RCC 7860 (cell line): ENCODE measurements at regions not wholly inside any gene's neighbourhood (a gene's known extent, or its start where the extent isn't known, plus 50 kb on each side); places are given as distances from the start of the nearest gene placed in this dataset.

Source experiments
- DNase-seq: peaks from one replicate; pipeline ENCODE4 v3.0.0-alpha.2; 2015; ENCODE audit warnings: low spot score
- FAIRE-seq: peaks from 2 replicates; lab custom pipeline; 2012; peaks lifted over from hg19 to GRCh38; lab: Jason Lieb, UNC

DNA sequence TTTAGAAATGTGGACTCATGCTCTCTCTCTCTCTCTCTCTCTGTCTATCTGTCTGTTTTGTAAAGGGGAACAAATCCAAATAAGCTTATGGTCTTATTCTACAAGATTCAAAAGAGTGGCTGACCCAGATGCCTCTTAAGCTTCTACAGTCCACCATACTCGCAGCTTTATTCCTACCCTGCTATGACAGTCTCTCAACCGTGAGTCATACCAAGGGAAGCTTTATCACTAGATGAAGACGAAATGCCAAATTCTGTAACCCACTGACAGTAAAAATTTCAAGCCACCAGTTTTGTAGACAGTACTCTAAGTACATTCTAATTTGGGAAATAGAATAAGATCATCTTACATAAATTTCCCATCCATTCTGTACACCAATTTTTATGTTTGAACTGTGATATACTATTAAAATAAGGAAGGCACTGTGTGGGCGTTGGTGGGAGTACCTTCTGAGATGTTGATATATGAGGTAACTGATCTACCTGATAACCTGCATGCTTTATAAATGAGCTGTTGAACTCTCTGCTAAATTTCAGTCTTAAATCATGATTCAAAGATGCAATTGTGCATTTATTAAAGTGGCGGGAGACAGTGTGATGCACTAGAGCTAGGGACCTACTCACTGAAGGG lies 153.2 kb downstream of the KLF6 start:
- FAIRE-seq, result no peak

DNA sequence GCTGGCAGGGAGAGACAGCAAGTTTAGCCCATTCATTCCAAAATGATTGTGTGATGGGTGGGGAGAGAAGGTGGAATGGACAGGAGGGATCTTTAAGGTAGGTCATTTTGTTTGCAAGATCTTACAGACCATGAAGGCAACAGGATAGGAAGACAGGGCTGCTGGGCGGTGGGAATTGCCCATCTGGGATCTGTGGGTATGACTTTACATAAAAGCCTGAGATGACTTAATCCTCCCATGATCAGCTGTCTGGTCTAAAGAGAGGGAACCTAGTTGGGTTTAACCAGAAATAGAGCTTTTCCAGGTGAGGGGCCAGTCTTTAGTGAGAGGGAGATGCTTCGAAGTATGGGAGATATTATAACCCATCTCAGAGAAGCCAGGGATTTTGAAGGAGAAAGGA lies 153.7 kb downstream of the KLF6 start:
- DNase-seq, result no peak
- no peak for FAIRE-seq

More for the DNA sequence above, 153.2 kb downstream of the KLF6 start:
- peak; percentile 38 for DNase-seq

DNA sequence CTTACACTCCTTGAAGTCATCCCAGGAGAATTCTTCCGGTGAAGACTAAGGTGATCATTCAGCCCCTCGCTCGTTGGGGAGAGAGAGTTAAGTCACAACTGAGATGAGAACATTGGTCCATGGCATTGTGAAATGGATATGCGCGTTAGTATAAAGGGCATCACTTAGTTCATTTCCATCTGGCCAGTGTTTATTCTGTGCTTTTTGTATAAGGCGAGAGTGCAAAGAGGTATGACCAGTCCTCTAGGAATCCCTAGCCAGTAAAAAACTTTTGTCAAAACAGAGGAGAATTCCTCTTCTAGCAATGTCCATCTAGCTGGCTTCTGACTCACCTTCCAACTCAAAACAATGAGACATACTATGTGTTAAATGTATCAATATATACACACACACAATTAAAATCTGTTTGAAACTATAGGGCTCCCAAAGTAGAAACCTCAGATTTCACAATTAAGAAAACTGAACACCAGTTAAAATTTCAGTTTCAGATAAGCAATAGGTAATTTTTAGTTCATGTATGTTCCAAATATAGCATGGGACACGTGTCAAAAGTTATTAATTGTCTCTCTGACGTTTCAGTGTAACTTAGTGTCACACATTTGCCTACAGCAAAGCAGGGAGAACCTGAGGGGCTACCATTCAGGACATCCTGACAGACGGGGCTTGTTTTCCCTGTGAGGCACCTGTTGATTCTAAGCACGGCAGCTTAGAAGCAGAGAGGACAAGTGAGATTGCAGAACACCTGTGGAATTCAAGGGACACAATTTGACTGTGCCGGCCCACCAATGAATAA lies 158.9 kb downstream of the KLF6 start:
- DNase-seq (no peak), FAIRE-seq (no peak)

DNA sequence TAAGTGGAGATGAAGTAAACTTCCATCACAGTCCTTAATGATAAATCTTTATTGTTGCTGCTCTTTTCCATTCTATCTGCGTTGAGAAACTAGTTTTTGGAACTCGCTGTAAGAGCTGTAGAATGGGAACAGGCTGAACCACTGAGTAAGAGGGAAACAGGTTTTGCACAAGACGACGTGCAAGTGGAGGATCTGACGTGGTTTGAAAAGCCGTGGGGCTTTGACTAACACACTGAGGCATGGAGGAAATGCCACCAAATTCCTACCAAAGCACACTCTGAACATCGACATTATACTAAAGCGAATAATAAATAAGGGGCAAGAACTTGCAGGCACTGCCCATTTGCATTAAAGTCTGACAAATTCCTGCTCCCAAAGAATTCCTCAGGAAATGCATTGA lies 160.6 kb downstream of the KLF6 start:
- no peak for FAIRE-seq
- DNase-seq, result no peak

DNA sequence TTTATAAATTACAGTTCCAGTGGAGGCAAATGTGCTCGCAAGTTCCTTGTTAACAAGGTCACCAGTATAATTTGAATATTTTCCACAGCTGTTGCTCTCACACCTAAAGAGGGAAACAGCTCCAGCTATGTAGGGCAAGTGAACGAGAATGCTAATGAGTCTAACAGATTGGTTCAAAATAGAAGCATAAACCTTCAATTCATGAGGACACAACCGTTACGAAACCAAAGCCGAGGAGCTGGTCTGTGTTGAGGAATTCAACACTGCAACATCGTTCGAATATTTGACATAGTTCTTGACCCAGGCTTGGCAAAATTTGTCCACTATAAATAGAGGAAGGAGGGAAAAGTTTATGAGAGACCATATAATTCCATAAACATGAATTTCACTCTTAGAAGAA lies 161.3 kb downstream of the KLF6 start:
- no peak for FAIRE-seq
- no peak for DNase-seq

DNA sequence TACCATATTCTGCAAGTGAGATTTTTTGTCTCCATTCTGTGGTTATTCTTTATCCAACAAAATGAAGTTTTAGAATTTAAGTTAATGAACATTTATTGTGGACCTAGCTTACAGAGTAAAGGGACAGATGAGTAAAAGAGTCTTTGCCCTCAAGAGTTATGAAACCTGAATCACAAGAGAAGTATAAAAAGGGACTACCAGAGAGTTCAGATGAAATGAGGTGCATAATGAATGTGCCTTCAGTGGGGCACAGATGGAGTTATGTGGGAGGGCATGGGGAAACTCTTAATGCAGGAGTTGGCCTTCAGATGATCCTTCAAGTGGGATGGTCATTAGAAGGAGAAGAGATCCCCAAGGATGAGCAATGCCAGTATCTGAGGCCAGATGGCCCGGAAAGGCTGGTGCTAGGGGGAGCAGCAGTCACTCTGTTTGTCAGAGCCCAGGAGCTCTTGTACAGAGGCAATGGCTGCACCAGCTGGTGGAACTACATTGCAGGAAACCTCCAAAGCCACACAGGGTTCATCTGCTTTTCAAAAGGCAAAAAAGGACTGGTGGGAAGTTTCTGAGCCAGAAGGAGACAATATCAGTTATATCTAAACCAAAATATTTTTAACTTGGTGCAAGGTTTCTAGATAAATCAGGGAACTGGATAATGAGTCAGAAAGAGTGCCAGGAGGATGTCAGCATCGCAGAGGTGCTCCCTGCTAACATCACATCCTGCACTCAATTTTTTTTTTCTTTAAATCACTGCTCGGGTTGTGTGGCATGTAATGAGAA lies 162.0 kb downstream of the KLF6 start:
- no peak for FAIRE-seq

DNA sequence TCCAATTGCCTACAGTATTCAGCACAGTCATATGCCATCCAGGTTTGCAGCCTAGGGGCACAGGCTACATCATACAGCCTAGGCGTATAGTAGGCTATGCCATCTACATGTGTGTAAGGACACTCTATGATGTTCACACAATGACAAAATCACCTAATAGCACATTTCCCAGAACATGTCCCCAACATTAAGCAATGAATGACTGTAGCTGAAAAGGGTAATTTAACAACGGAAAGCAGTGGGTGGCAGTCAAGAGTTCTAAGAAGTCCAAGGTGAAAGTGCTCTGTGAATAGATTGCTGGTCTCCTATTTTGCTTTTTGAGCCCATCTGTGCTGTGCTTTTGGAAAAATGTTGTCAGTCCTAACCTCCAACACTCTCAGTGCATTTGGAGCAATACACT lies 162.6 kb downstream of the KLF6 start:
- no peak for FAIRE-seq

More for the DNA sequence above, 162.0 kb downstream of the KLF6 start:
- no peak for DNase-seq

DNA sequence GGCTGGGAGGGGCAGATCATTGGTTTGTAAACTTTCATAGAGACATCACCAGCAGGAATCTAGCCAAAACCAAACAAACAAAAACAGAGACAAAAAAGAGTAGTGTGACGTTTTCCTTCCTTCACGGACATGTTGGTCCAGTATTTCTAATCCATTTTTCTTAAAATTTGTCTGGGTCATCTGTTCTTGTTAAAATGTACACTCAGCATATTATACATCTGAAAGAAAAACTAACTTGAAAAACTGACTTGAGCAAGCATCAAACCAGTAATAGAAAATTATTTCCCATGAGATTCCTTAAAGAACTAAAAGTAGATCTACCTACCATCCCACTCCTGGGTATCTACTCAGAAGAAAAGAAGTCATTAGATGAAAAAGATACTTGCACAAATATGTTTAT lies 164.2 kb downstream of the KLF6 start:
- FAIRE-seq (no peak), DNase-seq (no peak)

More for the DNA sequence above, 162.6 kb downstream of the KLF6 start:
- no peak for DNase-seq

DNA sequence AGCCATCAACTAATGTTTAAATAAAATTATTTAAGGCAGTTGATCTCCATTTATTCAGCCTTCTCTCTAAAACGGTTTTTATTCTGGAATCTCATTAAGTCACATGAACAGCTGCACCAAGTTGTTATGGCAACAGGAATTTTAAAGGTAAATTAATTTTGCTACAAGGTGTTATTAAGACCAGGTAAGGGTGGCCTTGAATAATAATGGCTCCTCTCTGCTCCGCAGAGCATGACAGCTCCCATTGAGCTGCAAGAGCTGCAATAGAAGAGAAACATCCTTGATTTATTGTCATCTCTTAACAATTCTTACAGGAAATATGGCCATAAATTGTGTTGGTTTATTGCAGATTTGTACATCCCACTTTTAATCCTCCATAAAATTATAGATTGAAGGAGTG lies 165.8 kb downstream of the KLF6 start:
- DNase-seq (no peak), FAIRE-seq (no peak)

DNA sequence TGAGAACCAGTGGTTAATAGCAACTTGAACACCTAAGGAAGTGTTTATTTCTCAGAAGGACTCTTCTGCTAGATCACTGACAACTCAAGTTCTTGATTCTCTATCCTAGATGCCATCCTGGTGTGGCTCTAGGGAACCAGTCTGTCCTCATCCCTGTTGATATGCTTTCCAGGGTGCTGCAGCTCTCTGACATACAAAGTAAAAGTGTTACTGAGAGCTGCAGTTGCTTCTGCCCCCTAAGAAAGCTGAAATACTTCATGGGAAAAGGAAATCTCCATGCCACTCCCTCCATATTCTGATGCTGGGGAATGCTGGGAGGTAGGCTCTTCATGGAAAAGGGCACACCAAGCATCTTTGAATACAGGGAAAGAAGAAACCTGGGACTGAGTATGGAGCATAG lies 168.1 kb downstream of the KLF6 start:
- FAIRE-seq, result no peak
- DNase-seq, result no peak

DNA sequence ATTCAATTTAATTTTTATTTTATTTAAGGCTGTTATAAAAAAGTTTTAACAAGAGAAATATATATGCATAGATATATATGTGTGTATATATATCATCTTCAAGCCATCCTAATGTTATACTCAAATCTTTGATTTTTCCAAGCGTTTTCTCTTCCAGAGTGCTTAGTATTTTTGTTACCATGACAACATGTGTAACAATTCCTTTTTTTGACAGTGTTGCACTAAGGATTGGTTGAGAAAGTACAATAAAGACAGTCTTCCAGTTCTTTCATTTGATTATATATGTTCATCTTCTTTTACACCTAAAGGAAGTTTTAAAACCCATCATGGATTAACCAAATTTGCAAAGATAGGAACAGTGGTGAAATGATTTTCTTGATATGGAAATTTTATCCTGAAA lies 171.7 kb downstream of the KLF6 start:
- FAIRE-seq (peak; percentile 67), DNase-seq (no peak)

DNA sequence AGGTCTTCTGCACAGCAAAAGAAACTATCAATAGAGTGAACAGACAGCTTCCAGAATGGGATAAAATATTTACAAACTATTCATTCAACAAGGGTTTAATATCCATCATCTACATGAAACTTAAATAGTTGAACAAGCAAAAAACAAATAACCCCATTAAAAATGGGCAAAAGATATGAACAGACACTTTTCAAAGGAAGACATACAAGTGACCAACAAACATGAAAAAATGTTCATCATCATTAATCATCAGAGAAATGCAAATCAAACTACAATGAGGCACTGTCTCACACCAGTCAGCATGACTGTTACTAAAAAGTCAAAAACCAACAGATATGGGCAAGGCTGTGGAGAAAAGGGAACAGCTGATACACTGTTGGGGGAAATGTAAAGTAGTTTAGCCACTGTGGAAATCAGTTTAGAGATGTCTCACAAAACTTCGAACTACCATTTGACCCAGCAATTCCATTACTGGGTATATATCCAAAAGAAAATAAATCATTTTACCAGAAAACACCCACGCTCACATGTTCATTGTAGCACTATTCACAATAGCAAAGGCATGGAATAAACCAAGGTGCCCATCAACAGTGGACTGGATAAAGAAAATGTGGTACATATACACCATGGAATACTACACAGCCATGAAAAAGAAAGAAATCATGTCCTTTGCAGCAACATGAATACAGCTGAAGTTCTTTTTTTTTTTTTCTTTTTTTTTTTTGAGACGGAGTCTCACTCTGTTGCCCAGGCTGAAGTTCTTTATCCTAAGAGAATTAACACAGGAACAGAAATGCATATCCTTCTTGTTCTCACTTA lies 172.6 kb downstream of the KLF6 start:
- FAIRE-seq (no peak), DNase-seq (no peak)

DNA sequence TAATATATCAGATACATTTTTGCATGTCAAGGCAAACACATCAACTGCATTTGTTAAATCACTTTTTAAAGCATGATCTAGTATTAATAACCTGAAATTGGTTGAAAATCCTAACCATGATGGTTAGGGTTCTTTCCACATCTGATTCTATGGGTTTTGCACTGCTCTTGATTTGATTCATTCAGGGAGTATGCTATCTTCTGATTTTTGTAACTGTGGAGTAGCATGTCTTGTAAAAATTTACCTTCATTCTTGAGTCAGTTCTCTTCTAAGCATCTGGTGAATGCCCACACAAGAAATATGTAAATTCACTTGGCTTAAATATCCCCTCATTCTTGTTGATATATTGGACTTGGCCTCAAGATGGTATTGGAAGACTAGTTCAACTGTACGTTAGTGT lies 178.7 kb downstream of the KLF6 start:
- no peak for FAIRE-seq
- DNase-seq, result no peak

DNA sequence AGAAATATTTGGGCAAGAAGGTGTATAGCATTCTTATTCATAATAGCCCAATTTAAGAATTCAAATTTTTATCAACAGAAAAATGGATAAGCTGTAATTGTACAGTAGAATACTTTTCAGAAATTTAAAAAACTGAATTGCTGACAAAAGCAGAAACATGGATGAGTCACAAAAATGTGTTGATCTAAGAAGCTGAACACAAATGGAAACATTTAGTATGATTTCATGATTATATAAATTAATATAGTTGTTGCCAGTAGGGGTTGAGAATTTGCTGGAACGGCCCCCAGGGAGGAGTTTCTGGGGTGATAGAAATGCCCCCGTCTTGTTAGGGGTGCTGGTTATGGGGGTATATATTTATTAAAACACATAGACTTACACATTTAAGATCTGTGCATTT lies 179.1 kb downstream of the KLF6 start:
- FAIRE-seq, result no peak
- no peak for DNase-seq

DNA sequence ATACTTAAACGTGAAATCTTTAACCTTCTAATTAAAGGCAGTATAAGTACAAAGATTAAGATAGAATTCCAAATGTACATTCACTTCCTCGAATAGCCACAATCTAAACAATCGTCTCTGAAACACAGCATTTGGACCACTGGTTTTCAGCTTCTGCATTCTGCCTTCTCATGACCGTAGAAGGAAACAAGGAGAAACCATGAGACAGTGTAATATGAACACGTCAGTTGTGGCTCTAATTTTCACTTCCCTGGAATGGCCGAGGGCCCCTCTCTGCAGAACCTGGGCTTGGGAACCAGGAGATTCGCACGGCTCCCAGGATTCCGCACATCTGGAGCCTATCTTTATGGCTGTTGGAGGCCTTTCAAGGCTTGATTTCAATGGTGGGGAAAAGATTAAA lies 189.3 kb downstream of the KLF6 start:
- DNase-seq (no peak), FAIRE-seq (no peak)

DNA sequence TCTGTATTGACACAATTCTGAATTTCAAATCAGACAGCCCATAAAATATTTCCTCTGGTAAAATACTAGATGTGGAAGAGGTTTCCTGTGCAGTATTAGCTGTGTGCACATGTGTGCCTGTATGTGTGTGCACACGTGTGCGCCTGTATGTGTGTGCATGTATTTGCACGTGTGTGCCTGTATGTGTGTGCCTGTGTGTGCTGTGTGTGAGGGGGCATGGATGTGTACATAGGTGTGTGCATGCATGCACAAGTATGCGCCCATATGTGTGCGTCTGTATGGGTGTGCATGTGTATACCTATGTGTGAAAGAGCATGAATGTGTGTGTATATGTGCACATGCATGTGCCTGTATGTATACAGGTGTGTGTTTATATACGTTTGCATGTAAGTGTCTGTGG lies 191.4 kb downstream of the KLF6 start:
- DNase-seq (no peak), FAIRE-seq (no peak)

DNA sequence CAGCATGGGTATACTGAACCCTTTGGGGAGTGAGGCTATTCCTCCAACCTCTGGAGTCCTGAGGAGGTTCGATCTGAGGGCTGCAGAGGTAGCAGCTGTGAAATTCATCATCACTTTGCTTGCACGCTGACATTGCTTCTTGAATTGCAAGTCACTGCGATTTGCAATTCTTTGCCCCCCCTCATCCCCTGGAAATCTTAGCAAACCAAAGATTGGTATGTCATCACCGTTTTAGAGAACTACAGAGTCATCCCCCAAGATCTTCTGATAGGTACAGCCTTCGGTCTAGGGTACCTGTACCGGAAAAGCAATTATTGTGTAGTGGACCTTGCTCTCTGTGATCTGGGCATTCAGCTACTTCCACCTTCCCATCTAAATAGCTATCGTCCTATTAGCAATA lies 192.6 kb downstream of the KLF6 start:
- FAIRE-seq, result no peak

DNA sequence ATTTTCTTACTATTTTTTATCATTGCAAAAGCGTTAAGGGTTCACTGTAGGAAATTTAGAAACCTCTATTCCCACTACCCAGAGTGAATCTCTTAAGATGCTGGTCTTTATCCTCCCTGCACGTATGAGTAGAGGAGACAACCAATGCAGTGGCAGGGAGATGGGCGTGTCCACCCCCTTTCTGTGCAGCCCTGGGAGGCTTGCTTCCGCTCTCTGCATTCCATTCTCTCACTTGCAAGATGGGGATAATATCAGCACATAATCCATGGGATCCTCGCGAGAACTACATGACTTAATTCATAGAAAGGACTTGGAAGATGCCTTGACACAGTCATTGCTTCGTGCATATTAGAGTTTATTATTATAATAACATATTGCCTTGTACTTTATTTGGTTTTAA lies 196.2 kb downstream of the KLF6 start:
- no peak for DNase-seq
- FAIRE-seq, result no peak

More for the DNA sequence above, 192.6 kb downstream of the KLF6 start:
- no peak for DNase-seq

DNA sequence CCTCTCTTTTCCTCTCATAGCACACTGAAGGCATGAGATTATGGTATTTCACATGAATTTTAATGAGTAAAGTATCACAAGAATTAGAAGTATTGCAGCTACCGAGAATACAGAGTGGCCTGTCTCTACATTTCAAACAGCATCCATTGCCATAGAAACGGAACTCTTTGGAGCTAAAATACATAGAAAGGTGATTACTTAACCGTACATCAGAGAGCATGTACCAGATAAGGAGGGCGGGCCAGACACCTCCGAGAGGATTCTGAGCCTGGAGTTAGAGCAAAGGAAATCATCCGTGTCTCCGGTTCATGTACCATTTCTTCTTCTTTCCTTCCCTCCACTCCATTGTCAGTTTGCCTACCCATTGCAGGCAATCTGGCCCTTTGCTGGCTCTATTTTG lies 196.7 kb downstream of the KLF6 start:
- no peak for DNase-seq
- no peak for FAIRE-seq

DNA sequence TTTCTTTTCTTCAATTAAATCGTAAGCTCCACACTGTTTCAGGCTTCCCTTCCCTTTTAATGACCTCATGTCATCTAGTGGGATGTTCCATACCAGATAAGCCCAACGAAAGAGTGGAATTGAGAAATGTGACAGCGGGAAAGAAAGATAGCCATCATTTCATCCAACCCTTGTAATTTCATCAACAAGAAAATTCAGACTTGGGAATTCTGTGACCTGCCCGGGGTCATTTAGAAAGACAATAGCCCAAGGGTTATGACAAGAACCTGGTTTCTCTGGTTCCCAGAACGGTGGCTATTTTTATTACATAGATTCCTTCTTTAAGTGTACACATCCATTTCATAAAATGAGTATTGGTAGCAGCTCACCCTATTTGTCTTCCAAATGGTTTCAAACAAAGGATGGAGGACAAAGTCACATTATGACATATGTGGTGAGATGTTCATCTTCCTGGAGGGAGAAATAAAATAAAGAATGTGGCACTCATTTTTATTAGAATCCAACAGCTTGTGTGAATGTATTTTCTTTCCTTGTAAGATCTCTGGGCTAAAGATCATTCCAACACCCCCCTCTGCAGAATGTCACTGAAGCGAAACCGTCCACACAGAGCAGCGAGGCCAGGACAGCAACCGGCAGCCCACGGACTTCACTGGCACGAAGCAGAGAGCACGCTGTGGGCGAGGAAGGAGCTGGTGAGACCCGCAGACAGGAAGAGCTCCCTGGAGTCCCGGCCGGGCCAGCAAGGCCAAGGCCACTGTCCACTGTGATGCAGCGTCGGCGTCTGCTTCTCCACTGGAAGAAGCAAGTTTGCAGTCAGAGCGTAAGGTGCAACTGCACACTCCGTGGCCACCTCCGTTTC lies 199.9 kb downstream of the KLF6 start:
- FAIRE-seq (no peak), DNase-seq (no peak)
